HepG2 (cell line): ENCODE measurements at regions not wholly inside any gene's neighbourhood (a gene's known extent, or its start where the extent isn't known, plus 50 kb on each side); places are given as distances from the start of the nearest gene placed in this dataset.

Source experiments
- ATAC-seq: fragments of 200-7000 bp; cut with Tn5 transposase; 3 replicates; pipeline ENCODE4 v1.9.1; 2020; ENCODE audit warnings: mild to moderate bottlenecking, moderate library complexity
- BruUV-seq: library from RNA; stranded (reverse); fragments of 400-500 nt; replicated peaks from 2 replicates; lab custom pipeline; 2021; lab: Mats Ljungman, UMichigan
- CTCF ChIA-PET: fragments of 300-600 bp; formaldehyde crosslinking; extraction: SDS; loops from one replicate; lab custom pipeline; 2021; ENCODE audit warnings: low total read pairs, inconsistent platforms, low intra/inter-chr PET ratio; lab: Yijun Ruan, JAX
- POLR2A ChIA-PET: fragments of 350-600 bp; sonication (Branson Sonifier 250); formaldehyde crosslinking; loops from one replicate; lab custom pipeline; 2020; ENCODE audit warnings: antibody characterized with exemption, inconsistent platforms; lab: Yijun Ruan, JAX
- DNase-seq: peaks from one replicate; pipeline ENCODE4 v3.0.0-alpha.2; 2015; ENCODE audit warnings: low spot score
- FAIRE-seq: peaks from 3 replicates; lab custom pipeline; 2011; peaks lifted over from hg19 to GRCh38; lab: Jason Lieb, UNC
- H2AFZ ChIP-seq: one replicate; pipeline ENCODE4 v1.6.1; 2011; ENCODE audit warnings: low read length, inconsistent platforms
- H3K27ac ChIP-seq: fragments of 300-600 bp; 3 replicates; pipeline ENCODE4 v1.8.0; 2011; ENCODE audit warnings: mixed run types, mild to moderate bottlenecking, mixed read lengths, low read length, inconsistent platforms; ENCODE audit not compliant: insufficient read depth; ENCODE audit errors: extremely low read length
- H3K27me3 ChIP-seq, 2 experiments: fragments of 200-600 bp in 1 of 2; 2 replicates in 1 of 2; 3 replicates in 1 of 2; pipeline versions ENCODE4 v1.6.0 to v1.8.0; 2011; ENCODE audit warnings: low read length in 2 of 2, mild to moderate bottlenecking in 2 of 2, moderate library complexity in 2 of 2, inconsistent platforms in 1 of 2; ENCODE audit not compliant: insufficient read depth in 2 of 2, control insufficient read depth in 1 of 2
- H3K36me3 ChIP-seq, 2 experiments: fragments of 200-600 bp in 1 of 2; replicated peaks in 1 of 2; 2 replicates in 1 of 2; 3 replicates in 1 of 2; pipeline versions ENCODE4 v1.5.1 to v1.8.0; 2011; ENCODE audit warnings: low read length in 2 of 2, inconsistent platforms in 1 of 2; ENCODE audit not compliant: insufficient read depth in 2 of 2, control insufficient read depth in 1 of 2
- H3K4me1 ChIP-seq: 2 replicates; pipeline ENCODE4 v1.5.1; 2012; ENCODE audit warnings: low read length, inconsistent platforms; ENCODE audit not compliant: insufficient read depth
- H3K4me2 ChIP-seq: 2 replicates; pipeline ENCODE4 v1.6.0; 2011; ENCODE audit warnings: low read depth, low read length, inconsistent platforms
- H3K4me3 ChIP-seq, 3 experiments: fragments of 200-600 bp in 1 of 3; sonication (generic), shearing (Covaris generic) in 1 of 3; replicated peaks in 1 of 3; 2 replicates each; pipeline ENCODE4 v1.5.1; 2011 to 2016; ENCODE audit warnings: low read length in 3 of 3, inconsistent platforms in 2 of 3, low read depth in 2 of 3, mild to moderate bottlenecking in 2 of 3, control low read depth in 1 of 3, mixed read lengths in 1 of 3; ENCODE audit not compliant: insufficient read depth in 1 of 3
- H3K79me2 ChIP-seq: one replicate; pipeline ENCODE4 v1.6.1; 2011; ENCODE audit warnings: low read length, inconsistent platforms; ENCODE audit not compliant: insufficient read depth
- H3K9ac ChIP-seq: 2 replicates; pipeline ENCODE4 v1.6.0; 2011; ENCODE audit warnings: mild to moderate bottlenecking, low read depth, low read length, inconsistent platforms; ENCODE audit not compliant: insufficient read depth
- H3K9me3 ChIP-seq: 2 replicates; pipeline ENCODE4 v1.5.1; 2012; ENCODE audit warnings: mild to moderate bottlenecking, low read length
- H4K20me1 ChIP-seq: 2 replicates; pipeline ENCODE4 v1.6.0; 2011; ENCODE audit warnings: inconsistent platforms, mild to moderate bottlenecking, low read length, moderate library complexity; ENCODE audit not compliant: insufficient read depth
- CREB3 ChIP-seq: sonication (generic); formaldehyde crosslinking; IDR thresholded peaks from 2 replicates; pipeline ENCODE4 v1.5.0; 2020; ENCODE audit warnings: missing genetic modification reagents
- DNMT3B ChIP-seq: conservative IDR thresholded peaks from 2 replicates; pipeline ENCODE4 v1.6.1; 2016; ENCODE audit warnings: missing biosample characterization, control low read depth
- EEA1 ChIP-seq: sonication (generic); formaldehyde crosslinking; IDR thresholded peaks from 2 replicates; pipeline ENCODE4 v1.5.1; 2020; ENCODE audit warnings: mild to moderate bottlenecking, missing genetic modification reagents, borderline replicate concordance
- HNF4G ChIP-seq, 2 experiments: sonication (generic) in 1 of 2; formaldehyde crosslinking in 1 of 2; IDR thresholded peaks; 2 replicates each; pipeline versions ENCODE4 v1.4.0 to v1.6.1; 2011 to 2020; ENCODE audit warnings: borderline replicate concordance in 2 of 2, low read depth in 2 of 2, mild to moderate bottlenecking in 2 of 2, low read length in 1 of 2, missing genetic modification reagents in 1 of 2, moderate library complexity in 1 of 2
- KDM6A ChIP-seq: IDR thresholded peaks from 2 replicates; pipeline ENCODE4 v1.6.1; 2016; ENCODE audit warnings: low read depth
- MED8 ChIP-seq: sonication (generic); formaldehyde crosslinking; IDR thresholded peaks from 2 replicates; pipeline ENCODE4 v1.8.1; 2023; ENCODE audit warnings: mild to moderate bottlenecking, missing genetic modification reagents; ENCODE audit not compliant: insufficient replicate concordance
- THAP11 ChIP-seq: IDR thresholded peaks from 2 replicates; pipeline ENCODE4 v1.6.1; 2016; ENCODE audit warnings: missing biosample characterization, missing genetic modification reagents
- ZBTB42 ChIP-seq: sonication (generic); formaldehyde crosslinking; IDR thresholded peaks from 2 replicates; pipeline ENCODE4 v1.5.0; 2020; ENCODE audit warnings: mild to moderate bottlenecking, missing genetic modification reagents
- ZKSCAN1 ChIP-seq: fragments of 150-350 bp; IDR thresholded peaks from 2 replicates; pipeline ENCODE4 v1.6.1; 2014; ENCODE audit warnings: low read length
- ZNF12 ChIP-seq: sonication (generic); formaldehyde crosslinking; IDR thresholded peaks from 2 replicates; pipeline ENCODE4 v1.5.0; 2020; ENCODE audit warnings: missing genetic modification reagents
- ZNF503 ChIP-seq: sonication (generic); formaldehyde crosslinking; IDR thresholded peaks from 2 replicates; pipeline ENCODE4 v1.4.0; 2020; ENCODE audit warnings: missing genetic modification reagents
- ZNF552 ChIP-seq: sonication (generic); formaldehyde crosslinking; IDR thresholded peaks from 2 replicates; pipeline ENCODE4 v1.9.0; 2022; ENCODE audit warnings: missing genetic modification reagents, mild to moderate bottlenecking, borderline replicate concordance
- ZNF629 ChIP-seq: sonication (generic); formaldehyde crosslinking; conservative IDR thresholded peaks from 2 replicates; pipeline ENCODE4 v1.5.0; 2020; ENCODE audit warnings: missing genetic modification reagents
- ZNF800 ChIP-seq: sonication (generic); formaldehyde crosslinking; IDR thresholded peaks from 2 replicates; pipeline ENCODE4 v1.4.0; 2020; ENCODE audit warnings: missing genetic modification reagents
- ZNF879 ChIP-seq: sonication (generic); formaldehyde crosslinking; IDR thresholded peaks from 2 replicates; pipeline ENCODE4 v1.8.1; 2023; ENCODE audit warnings: missing genetic modification reagents
- WGBS: methylation state at CpG from one replicate; pipeline ENCODE4 v1.1.6; 2017; ENCODE audit warnings: low lambda C conversion rate; 5-methylcytosine and 5-hydroxymethylcytosine counted together
- in situ Hi-C: cut with HindIII; loops from 2 replicates; pipeline ENCODE4 v1.10.0; 2017; ENCODE audit warnings: low pct_unique_long_range_greater_than_20kb; ENCODE audit not compliant: extremely low pct_ligation_motif_present
- intact Hi-C: fragments of 100-400 bp; cut with micrococcal nuclease; formaldehyde crosslinking; loops from one replicate; pipeline ENCODE4 v1.10.0; 2022; ENCODE audit not compliant: unreplicated experiment

- Histone ChIP-seq H3K9me3 (no peaks in the 10 kb centered on the region), H4K20me1 (no peaks in the 10 kb centered on the region), H3K9ac (no peak overlapping the region), H3K4me3 (no peak overlapping the region), H3K79me2 (no peaks in the 10 kb centered on the region), H2AFZ (no peak overlapping the region), H3K27ac (no peak overlapping the region), H3K36me3 (no peaks in the 10 kb centered on the region), H3K27me3 (no peaks in the 10 kb centered on the region; a peak in 1 of 5 replicates), H3K4me1 (no peaks in the 10 kb centered on the region), H3K4me2 (no peak overlapping the region)
- WGBS: 15% methylated on average over 6 of the region's 6 CpGs
- no peak for FAIRE-seq
- intact Hi-C loops (no loop called here), in situ Hi-C loops (no loop called here)
- DNase-seq: no peak
- no TSS peak for BruUV-seq
- ATAC-seq: no peak
- ChIA-PET CTCF (no interaction called here), POLR2A (no interaction called here)
- TF ChIP-seq ZBTB42 (no peak), ZNF552 (no peak), ZNF879 (no peak), ZKSCAN1 (no peak), ZNF800 (CRISPR knock-in tag) (no peak), DNMT3B (CRISPR knock-in tag) (no peak), ZNF629 (no peak), ZNF12 (CRISPR knock-in tag) (no peak), ZNF503 (no peak), CREB3 (CRISPR knock-in tag) (no peak), KDM6A (no peak), HNF4G (IDR thresholded peaks at IDR 0.05; ENCODE audit: borderline replicate concordance, low read depth, low read length) (no peak), HNF4G (CRISPR knock-in tag; IDR thresholded peaks at IDR 0.05; ENCODE audit: borderline replicate concordance, low read depth) (no peak), EEA1 (CRISPR knock-in tag) (no peak), THAP11 (CRISPR knock-in tag) (no peak), MED8 (CRISPR knock-in tag) (no peak)
These were observed 92.3 kb upstream of the BTG1 start for GRCh38 chr12:92237762-92238523.
